ENCODE measurements at regions not wholly inside any gene's neighbourhood (a gene's known extent, or its start where the extent isn't known, plus 50 kb on each side); places are given as distances from the start of the nearest gene placed in this dataset.

DNA sequence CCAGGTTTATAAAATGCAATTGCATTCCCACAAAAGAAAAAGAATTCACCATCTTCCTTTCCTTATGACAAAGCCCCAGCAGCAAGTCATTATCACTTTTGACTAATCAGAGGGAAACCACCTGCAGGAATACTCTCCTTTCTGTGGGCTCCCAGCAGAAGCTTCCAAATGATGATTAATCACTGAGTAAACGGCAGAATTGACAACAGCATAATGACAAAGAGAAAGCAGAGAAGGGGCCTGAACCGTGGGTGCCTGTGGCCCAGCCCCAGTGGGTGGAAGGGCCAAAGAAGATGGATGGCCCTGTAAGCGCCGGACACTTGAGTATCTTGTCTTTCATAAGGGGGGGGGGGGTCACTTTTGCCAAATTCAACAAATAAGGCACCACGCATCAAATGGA, 152.4 kb upstream of the NRBF2 start:
- no peak overlapping the region for H3K4me2 ChIP-seq (ENCODE audit: insufficient read depth, low read length)
- H2AFZ ChIP-seq (ENCODE audit: low read depth, low read length) = no peak overlapping the region
- H3K9me3 ChIP-seq (replicated peaks; ENCODE audit: control insufficient read depth, insufficient read depth, low read length) = no peaks in the 10 kb centered on the region
- no peaks in the 10 kb centered on the region for H3K9me1 ChIP-seq (replicated peaks; ENCODE audit: control insufficient read depth, extremely low read depth, insufficient read depth, low read length)
- H3K4me1 ChIP-seq (ENCODE audit: control insufficient read depth, extremely low read depth, insufficient read depth, low read length) = no peaks in the 10 kb centered on the region
- intact Hi-C loops (cut with micrococcal nuclease) = no loop called here
- H3K36me3 ChIP-seq (ENCODE audit: control insufficient read depth in 2 of 2, extremely low read depth in 1 of 2, insufficient read depth in 2 of 2, low read length in 2 of 2) = no peaks in the 10 kb centered on the region
- no peak overlapping the region for H3K27ac ChIP-seq (ENCODE audit: insufficient read depth, low read depth, low read length)
- FAIRE-seq (no peak), DNase-seq (ENCODE audit: low read depth, low spot score) (no peak)
- dilution Hi-C loops (cut with MboI; ENCODE audit: extremely low pct_ligation_motif_present, low sequenced_read_pairs) = no loop called here
- no TSS peak for BruUV-seq (replicated peaks)
- CTCF ChIA-PET = no interaction called here
- no peaks in the 10 kb centered on the region for H3K27me3 ChIP-seq (ENCODE audit: control insufficient read depth in 2 of 2, insufficient read depth in 2 of 2, low read length in 2 of 2)
- TF ChIP-seq POLR2AphosphoS5 (IDR thresholded peaks at IDR 0.05; ENCODE audit: insufficient read depth, low read depth, low read length) = no peak
- no peak for TF ChIP-seq FOS (IDR thresholded peaks at IDR 0.05; ENCODE audit: borderline replicate concordance, insufficient read depth, low read length)
- TF ChIP-seq MYC (IDR thresholded peaks at IDR 0.05; ENCODE audit: low read depth, low read length) = no peak
- TF ChIP-seq, protein P1, sequence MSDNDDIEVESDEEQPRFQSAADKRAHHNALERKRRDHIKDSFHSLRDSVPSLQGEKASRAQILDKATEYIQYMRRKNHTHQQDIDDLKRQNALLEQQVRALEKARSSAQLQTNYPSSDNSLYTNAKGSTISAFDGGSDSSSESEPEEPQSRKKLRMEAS (IDR thresholded peaks at IDR 0.05; ENCODE audit: insufficient read depth, insufficient read length) = no peak
- TF ChIP-seq, protein P2, sequence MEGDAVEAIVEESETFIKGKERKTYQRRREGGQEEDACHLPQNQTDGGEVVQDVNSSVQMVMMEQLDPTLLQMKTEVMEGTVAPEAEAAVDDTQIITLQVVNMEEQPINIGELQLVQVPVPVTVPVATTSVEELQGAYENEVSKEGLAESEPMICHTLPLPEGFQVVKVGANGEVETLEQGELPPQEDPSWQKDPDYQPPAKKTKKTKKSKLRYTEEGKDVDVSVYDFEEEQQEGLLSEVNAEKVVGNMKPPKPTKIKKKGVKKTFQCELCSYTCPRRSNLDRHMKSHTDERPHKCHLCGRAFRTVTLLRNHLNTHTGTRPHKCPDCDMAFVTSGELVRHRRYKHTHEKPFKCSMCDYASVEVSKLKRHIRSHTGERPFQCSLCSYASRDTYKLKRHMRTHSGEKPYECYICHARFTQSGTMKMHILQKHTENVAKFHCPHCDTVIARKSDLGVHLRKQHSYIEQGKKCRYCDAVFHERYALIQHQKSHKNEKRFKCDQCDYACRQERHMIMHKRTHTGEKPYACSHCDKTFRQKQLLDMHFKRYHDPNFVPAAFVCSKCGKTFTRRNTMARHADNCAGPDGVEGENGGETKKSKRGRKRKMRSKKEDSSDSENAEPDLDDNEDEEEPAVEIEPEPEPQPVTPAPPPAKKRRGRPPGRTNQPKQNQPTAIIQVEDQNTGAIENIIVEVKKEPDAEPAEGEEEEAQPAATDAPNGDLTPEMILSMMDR (IDR thresholded peaks at IDR 0.05; ENCODE audit: extremely low read depth in 1 of 2, insufficient read depth in 1 of 2, low read depth in 1 of 2, low read length in 2 of 2) = no peak
- no peak for TF ChIP-seq JUN (IDR thresholded peaks at IDR 0.05; ENCODE audit: borderline replicate concordance, insufficient read depth, insufficient read length, low read depth)
- TF ChIP-seq POLR2A (IDR thresholded peaks at IDR 0.05; ENCODE audit: low read depth, low read length) = no peak
- no peak for TF ChIP-seq GATA2 (IDR thresholded peaks at IDR 0.05; ENCODE audit: insufficient read depth, insufficient read length, low read depth, low read length)
- TF ChIP-seq EZH2 (IDR thresholded peaks at IDR 0.05; ENCODE audit: borderline replicate concordance, low read depth, low read length, severe bottlenecking) = no peak
- no peak overlapping the region for H3K9ac ChIP-seq (replicated peaks; ENCODE audit: extremely low read depth, insufficient read depth, low read length)
- no peaks in the 10 kb centered on the region for H4K20me1 ChIP-seq (replicated peaks; ENCODE audit: control insufficient read depth, extremely low read depth, insufficient read depth, low read length)
- POLR2A ChIA-PET = no interaction called here
- no peak overlapping the region for H3K4me3 ChIP-seq (replicated peaks in 1 of 3; ENCODE audit: insufficient read depth in 1 of 3, low read depth in 1 of 3, low read length in 3 of 3)
- H3K79me2 ChIP-seq (ENCODE audit: control insufficient read depth, insufficient read depth, low read length) = no peaks in the 10 kb centered on the region

Measured in endothelial cell of umbilical vein (primary cell).